ENCODE measurements at regions not wholly inside any gene's neighbourhood (a gene's known extent, or its start where the extent isn't known, plus 50 kb on each side); places are given as distances from the start of the nearest gene placed in this dataset. TPM values are rescaled to one million over a fixed set of nuclear protein-coding genes. Genes with fewer than 3 reads are reported as not detected.

DNA sequence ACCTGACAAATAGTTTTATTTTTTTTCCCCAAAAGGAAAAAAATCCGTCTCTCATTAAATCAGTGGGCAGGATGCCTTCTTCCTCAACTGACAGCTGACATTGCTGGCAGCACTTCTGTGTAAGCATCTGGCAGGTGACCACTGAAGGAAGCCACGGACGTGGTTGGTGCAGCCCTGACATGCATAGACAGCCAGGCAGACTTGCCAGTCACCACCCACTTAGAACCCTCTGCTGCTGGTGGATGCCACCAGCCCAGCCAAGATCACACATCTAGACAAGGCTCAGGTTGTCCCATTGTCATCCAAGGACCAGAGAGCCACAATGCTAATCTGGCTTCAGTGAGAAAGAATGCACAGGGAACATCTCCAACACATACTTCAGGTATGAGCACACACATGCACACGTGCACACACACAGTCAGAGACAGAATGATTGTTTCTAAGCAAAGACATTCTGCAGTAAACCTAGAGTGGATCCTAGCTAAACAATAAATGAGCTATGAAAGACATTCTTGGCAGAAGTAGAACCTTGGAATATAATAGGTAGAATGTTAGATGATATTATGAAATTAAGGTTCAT lies 49.8 kb upstream of the BMAL1 start:
- Histone ChIP-seq H3K4me3 (replicated peaks in 1 of 3; ENCODE audit: insufficient read depth in 1 of 3, low read depth in 1 of 3, low read length in 3 of 3) (no peak overlapping the region), H3K36me3 (ENCODE audit: control insufficient read depth in 2 of 2, extremely low read depth in 1 of 2, insufficient read depth in 2 of 2, low read length in 2 of 2) (no peaks in the 10 kb centered on the region), H3K9ac (replicated peaks; ENCODE audit: extremely low read depth, insufficient read depth, low read length) (no peak overlapping the region), H3K4me1 (ENCODE audit: control insufficient read depth, extremely low read depth, insufficient read depth, low read length) (no peaks in the 10 kb centered on the region), H2AFZ (ENCODE audit: low read depth, low read length) (no peak overlapping the region), H3K4me2 (ENCODE audit: insufficient read depth, low read length) (no peak overlapping the region), H3K27me3 (ENCODE audit: control insufficient read depth in 2 of 2, insufficient read depth in 2 of 2, low read length in 2 of 2) (peaks cover 20 to 27% of the 10 kb centered on the region in 2 experiments), H3K9me3 (replicated peaks; ENCODE audit: control insufficient read depth, insufficient read depth, low read length) (no peaks in the 10 kb centered on the region), H3K79me2 (ENCODE audit: control insufficient read depth, insufficient read depth, low read length) (no peaks in the 10 kb centered on the region), H4K20me1 (replicated peaks; ENCODE audit: control insufficient read depth, extremely low read depth, insufficient read depth, low read length) (no peaks in the 10 kb centered on the region), H3K27ac (ENCODE audit: insufficient read depth, low read depth, low read length) (no peak overlapping the region), H3K9me1 (replicated peaks; ENCODE audit: control insufficient read depth, extremely low read depth, insufficient read depth, low read length) (no peaks in the 10 kb centered on the region)
- DNase-seq (ENCODE audit: low read depth, low spot score) (no peak), FAIRE-seq (no peak)
- ChIA-PET CTCF (no interaction called here), POLR2A (no interaction called here)
- BruUV-seq (replicated peaks): no TSS peak
- intact Hi-C loops (cut with micrococcal nuclease) (no loop called here), dilution Hi-C loops (cut with MboI; ENCODE audit: extremely low pct_ligation_motif_present, low sequenced_read_pairs) (no loop called here)
- TF ChIP-seq POLR2A (IDR thresholded peaks at IDR 0.05; ENCODE audit: low read depth, low read length) (no peak), JUN (IDR thresholded peaks at IDR 0.05; ENCODE audit: borderline replicate concordance, insufficient read depth, insufficient read length, low read depth) (no peak), MYC (IDR thresholded peaks at IDR 0.05; ENCODE audit: low read depth, low read length) (no peak), EZH2 (IDR thresholded peaks at IDR 0.05; ENCODE audit: borderline replicate concordance, low read depth, low read length, severe bottlenecking) (no peak), GATA2 (IDR thresholded peaks at IDR 0.05; ENCODE audit: insufficient read depth, insufficient read length, low read depth, low read length) (no peak), FOS (IDR thresholded peaks at IDR 0.05; ENCODE audit: borderline replicate concordance, insufficient read depth, low read length) (no peak), POLR2AphosphoS5 (IDR thresholded peaks at IDR 0.05; ENCODE audit: insufficient read depth, low read depth, low read length) (no peak)
- TF ChIP-seq, protein P1, sequence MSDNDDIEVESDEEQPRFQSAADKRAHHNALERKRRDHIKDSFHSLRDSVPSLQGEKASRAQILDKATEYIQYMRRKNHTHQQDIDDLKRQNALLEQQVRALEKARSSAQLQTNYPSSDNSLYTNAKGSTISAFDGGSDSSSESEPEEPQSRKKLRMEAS (IDR thresholded peaks at IDR 0.05; ENCODE audit: insufficient read depth, insufficient read length): no peak
- TF ChIP-seq, protein P2, sequence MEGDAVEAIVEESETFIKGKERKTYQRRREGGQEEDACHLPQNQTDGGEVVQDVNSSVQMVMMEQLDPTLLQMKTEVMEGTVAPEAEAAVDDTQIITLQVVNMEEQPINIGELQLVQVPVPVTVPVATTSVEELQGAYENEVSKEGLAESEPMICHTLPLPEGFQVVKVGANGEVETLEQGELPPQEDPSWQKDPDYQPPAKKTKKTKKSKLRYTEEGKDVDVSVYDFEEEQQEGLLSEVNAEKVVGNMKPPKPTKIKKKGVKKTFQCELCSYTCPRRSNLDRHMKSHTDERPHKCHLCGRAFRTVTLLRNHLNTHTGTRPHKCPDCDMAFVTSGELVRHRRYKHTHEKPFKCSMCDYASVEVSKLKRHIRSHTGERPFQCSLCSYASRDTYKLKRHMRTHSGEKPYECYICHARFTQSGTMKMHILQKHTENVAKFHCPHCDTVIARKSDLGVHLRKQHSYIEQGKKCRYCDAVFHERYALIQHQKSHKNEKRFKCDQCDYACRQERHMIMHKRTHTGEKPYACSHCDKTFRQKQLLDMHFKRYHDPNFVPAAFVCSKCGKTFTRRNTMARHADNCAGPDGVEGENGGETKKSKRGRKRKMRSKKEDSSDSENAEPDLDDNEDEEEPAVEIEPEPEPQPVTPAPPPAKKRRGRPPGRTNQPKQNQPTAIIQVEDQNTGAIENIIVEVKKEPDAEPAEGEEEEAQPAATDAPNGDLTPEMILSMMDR (IDR thresholded peaks at IDR 0.05; ENCODE audit: extremely low read depth in 1 of 2, insufficient read depth in 1 of 2, low read depth in 1 of 2, low read length in 2 of 2): no peak

Small RNAs in the stretch of these regions (small RNA-seq; reads per million reads assigned to genes)
- gene AC022878.1 (ENCODE audit: insufficient read depth, insufficient read length, low read depth, low replicate concordance): not detected

Measured in endothelial cell of umbilical vein (primary cell).